ENCODE measurements at regions not wholly inside any gene's neighbourhood (a gene's known extent, or its start where the extent isn't known, plus 50 kb on each side); places are given as distances from the start of the nearest gene placed in this dataset.

DNA sequence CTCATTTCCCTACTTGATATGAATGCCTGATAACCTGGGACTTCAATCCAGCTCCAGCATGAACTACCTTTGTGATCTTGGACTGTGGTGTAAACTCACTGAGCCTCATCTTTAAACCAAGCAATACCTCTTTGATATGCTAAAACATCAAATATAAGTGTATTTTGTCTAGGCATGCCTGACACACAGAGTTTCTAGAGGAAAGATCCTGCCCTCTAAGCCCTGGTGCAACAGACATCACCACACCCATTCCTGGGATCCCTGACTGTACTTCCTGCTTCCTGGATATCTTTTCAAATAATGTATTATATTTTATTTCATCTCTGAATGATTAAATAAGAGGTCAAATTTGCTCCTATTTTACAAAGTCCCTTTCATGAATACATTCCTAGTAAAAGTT is 55.8 kb downstream of the ANXA2R start:
- no peak for TF ChIP-seq POLR2A (IDR thresholded peaks at IDR 0.05)
- TF ChIP-seq, protein P1, sequence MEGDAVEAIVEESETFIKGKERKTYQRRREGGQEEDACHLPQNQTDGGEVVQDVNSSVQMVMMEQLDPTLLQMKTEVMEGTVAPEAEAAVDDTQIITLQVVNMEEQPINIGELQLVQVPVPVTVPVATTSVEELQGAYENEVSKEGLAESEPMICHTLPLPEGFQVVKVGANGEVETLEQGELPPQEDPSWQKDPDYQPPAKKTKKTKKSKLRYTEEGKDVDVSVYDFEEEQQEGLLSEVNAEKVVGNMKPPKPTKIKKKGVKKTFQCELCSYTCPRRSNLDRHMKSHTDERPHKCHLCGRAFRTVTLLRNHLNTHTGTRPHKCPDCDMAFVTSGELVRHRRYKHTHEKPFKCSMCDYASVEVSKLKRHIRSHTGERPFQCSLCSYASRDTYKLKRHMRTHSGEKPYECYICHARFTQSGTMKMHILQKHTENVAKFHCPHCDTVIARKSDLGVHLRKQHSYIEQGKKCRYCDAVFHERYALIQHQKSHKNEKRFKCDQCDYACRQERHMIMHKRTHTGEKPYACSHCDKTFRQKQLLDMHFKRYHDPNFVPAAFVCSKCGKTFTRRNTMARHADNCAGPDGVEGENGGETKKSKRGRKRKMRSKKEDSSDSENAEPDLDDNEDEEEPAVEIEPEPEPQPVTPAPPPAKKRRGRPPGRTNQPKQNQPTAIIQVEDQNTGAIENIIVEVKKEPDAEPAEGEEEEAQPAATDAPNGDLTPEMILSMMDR (IDR thresholded peaks at IDR 0.05): no peak

Data from right lobe of liver (tissue), 4 donors.